Stomach smooth muscle (tissue), 2 donors: ENCODE measurements at regions not wholly inside any gene's neighbourhood (a gene's known extent, or its start where the extent isn't known, plus 50 kb on each side); places are given as distances from the start of the nearest gene placed in this dataset.

Source experiments
- H3K27ac ChIP-seq: one replicate; pipeline ENCODE4 v1.7.0; 2013; ENCODE audit warnings: mild to moderate bottlenecking, low read length, inconsistent platforms
- H3K27me3 ChIP-seq, 2 donors: one replicate each; pipeline ENCODE4 v1.7.0; 2013; ENCODE audit warnings: low read length in 2 of 2; ENCODE audit not compliant: insufficient read depth in 2 of 2, control insufficient read depth in 1 of 2
- H3K36me3 ChIP-seq, 2 donors: one replicate each; pipeline ENCODE4 v1.7.0; 2013; ENCODE audit warnings: low read length in 2 of 2; ENCODE audit not compliant: control insufficient read depth in 2 of 2, insufficient read depth in 2 of 2
- H3K4me1 ChIP-seq: one replicate; pipeline ENCODE4 v1.7.0; 2013; ENCODE audit warnings: low read length; ENCODE audit not compliant: control insufficient read depth, insufficient read depth
- H3K4me3 ChIP-seq, 2 donors: one replicate each; pipeline ENCODE4 v1.7.0; 2013; ENCODE audit warnings: low read length in 2 of 2
- H3K9ac ChIP-seq, 2 donors: one replicate each; pipeline ENCODE4 v1.7.0; 2013; ENCODE audit warnings: low read length in 2 of 2, mild to moderate bottlenecking in 1 of 2
- H3K9me3 ChIP-seq, 2 donors: one replicate each; pipeline ENCODE4 v1.7.0; 2013; ENCODE audit warnings: low read length in 2 of 2; ENCODE audit not compliant: control insufficient read depth in 2 of 2
- donor health status: healthy.
- donor health status: Pancreatic carcinoma.

GRCh38 chr11:128021349-128022006 is 565.9 kb downstream of the ETS1 start:
- no peak overlapping the region for H3K4me3 ChIP-seq
- no peaks in the 10 kb centered on the region for H3K36me3 ChIP-seq
- no peak overlapping the region for H3K27ac ChIP-seq
- H3K9me3 ChIP-seq, result no peaks in the 10 kb centered on the region
- no peaks in the 10 kb centered on the region for H3K27me3 ChIP-seq
- H3K9ac ChIP-seq, result no peak overlapping the region
- H3K4me1 ChIP-seq, result no peaks in the 10 kb centered on the region

GRCh38 chr11:128018692-128019091 is 568.7 kb downstream of the ETS1 start:
- no peaks in the 10 kb centered on the region for H3K27me3 ChIP-seq
- no peaks in the 10 kb centered on the region for H3K36me3 ChIP-seq
- H3K4me1 ChIP-seq, result no peaks in the 10 kb centered on the region
- H3K27ac ChIP-seq, result no peak overlapping the region
- H3K9me3 ChIP-seq, result no peaks in the 10 kb centered on the region
- H3K4me3 ChIP-seq, result no peak overlapping the region
- H3K9ac ChIP-seq, result no peak overlapping the region

- H3K4me1 ChIP-seq, result no peaks in the 10 kb centered on the region
- no peaks in the 10 kb centered on the region for H3K27me3 ChIP-seq
- H3K4me3 ChIP-seq, result no peak overlapping the region
- H3K27ac ChIP-seq, result no peak overlapping the region
- H3K36me3 ChIP-seq, result no peaks in the 10 kb centered on the region
- H3K9ac ChIP-seq, result no peak overlapping the region
- no peaks in the 10 kb centered on the region for H3K9me3 ChIP-seq
These were observed 581.8 kb downstream of the ETS1 start for GRCh38 chr11:128005562-128005961.

- Histone ChIP-seq H3K27ac (no peak overlapping the region), H3K9me3 (no peaks in the 10 kb centered on the region), H3K4me3 (no peak overlapping the region), H3K27me3 (no peaks in the 10 kb centered on the region), H3K36me3 (no peaks in the 10 kb centered on the region), H3K4me1 (no peaks in the 10 kb centered on the region), H3K9ac (no peak overlapping the region)
These were observed 588.9 kb downstream of the ETS1 start for GRCh38 chr11:127998421-127998820.

GRCh38 chr11:127997594-127997993 is 589.8 kb downstream of the ETS1 start:
- no peak overlapping the region for H3K4me3 ChIP-seq
- H3K9ac ChIP-seq, result no peak overlapping the region
- H3K4me1 ChIP-seq, result no peaks in the 10 kb centered on the region
- H3K27me3 ChIP-seq, result no peaks in the 10 kb centered on the region
- H3K36me3 ChIP-seq, result no peaks in the 10 kb centered on the region
- H3K9me3 ChIP-seq, result no peaks in the 10 kb centered on the region
- no peak overlapping the region for H3K27ac ChIP-seq

GRCh38 chr11:127996825-127997224 is 590.5 kb downstream of the ETS1 start:
- no peaks in the 10 kb centered on the region for H3K36me3 ChIP-seq
- no peaks in the 10 kb centered on the region for H3K4me1 ChIP-seq
- H3K9me3 ChIP-seq, result no peaks in the 10 kb centered on the region
- no peak overlapping the region for H3K4me3 ChIP-seq
- no peaks in the 10 kb centered on the region for H3K27me3 ChIP-seq
- no peak overlapping the region for H3K9ac ChIP-seq
- no peak overlapping the region for H3K27ac ChIP-seq

- no peak overlapping the region for H3K27ac ChIP-seq
- H3K9ac ChIP-seq, result no peak overlapping the region
- no peaks in the 10 kb centered on the region for H3K9me3 ChIP-seq
These were observed 591.4 kb downstream of the ETS1 start for GRCh38 chr11:127995921-127996320.

GRCh38 chr11:127994736-127995135 is 592.6 kb downstream of the ETS1 start:
- no peaks in the 10 kb centered on the region for H3K9me3 ChIP-seq
- H3K27me3 ChIP-seq, result no peaks in the 10 kb centered on the region
- no peak overlapping the region for H3K9ac ChIP-seq
- H3K27ac ChIP-seq, result no peak overlapping the region
- H3K36me3 ChIP-seq, result no peaks in the 10 kb centered on the region
- H3K4me1 ChIP-seq, result no peaks in the 10 kb centered on the region
- no peak overlapping the region for H3K4me3 ChIP-seq

More at GRCh38 chr11:127995921-127996320, 591.4 kb downstream of the ETS1 start:
- no peak overlapping the region for H3K4me3 ChIP-seq
- no peaks in the 10 kb centered on the region for H3K4me1 ChIP-seq
- H3K36me3 ChIP-seq, result no peaks in the 10 kb centered on the region
- no peaks in the 10 kb centered on the region for H3K27me3 ChIP-seq

- H3K27me3 ChIP-seq, result no peaks in the 10 kb centered on the region
- no peak overlapping the region for H3K4me3 ChIP-seq
- no peaks in the 10 kb centered on the region for H3K36me3 ChIP-seq
- no peak overlapping the region for H3K9ac ChIP-seq
- no peaks in the 10 kb centered on the region for H3K9me3 ChIP-seq
- no peak overlapping the region for H3K27ac ChIP-seq
- no peaks in the 10 kb centered on the region for H3K4me1 ChIP-seq
These were observed 593.6 kb downstream of the ETS1 start for GRCh38 chr11:127993788-127994187.

- no peak overlapping the region for H3K9ac ChIP-seq
- H3K4me3 ChIP-seq, result no peak overlapping the region
- no peak overlapping the region for H3K27ac ChIP-seq
- H3K27me3 ChIP-seq, result no peaks in the 10 kb centered on the region
- no peaks in the 10 kb centered on the region for H3K36me3 ChIP-seq
- no peaks in the 10 kb centered on the region for H3K9me3 ChIP-seq
- H3K4me1 ChIP-seq, result no peaks in the 10 kb centered on the region
These were observed 594.1 kb downstream of the ETS1 start for GRCh38 chr11:127993281-127993680.

GRCh38 chr11:127986073-127986472 is 601.3 kb downstream of the ETS1 start:
- no peaks in the 10 kb centered on the region for H3K4me1 ChIP-seq

More at GRCh38 chr11:127986073-127986472, 601.3 kb downstream of the ETS1 start:
- no peak overlapping the region for H3K4me3 ChIP-seq
- H3K9ac ChIP-seq, result no peak overlapping the region
- H3K27me3 ChIP-seq, result peaks cover 0 to 3% of the 10 kb centered on the region in 2 donors
- no peak overlapping the region for H3K27ac ChIP-seq
- H3K9me3 ChIP-seq, result no peaks in the 10 kb centered on the region
- no peaks in the 10 kb centered on the region for H3K36me3 ChIP-seq
